SK-N-SH (cell line): ENCODE measurements at regions not wholly inside any gene's neighbourhood (a gene's known extent, or its start where the extent isn't known, plus 50 kb on each side); places are given as distances from the start of the nearest gene placed in this dataset.

Source experiments
- CTCF ChIA-PET: fragments of 300-600, 350-600 bp; formaldehyde crosslinking; extraction: SDS; loops from one replicate; lab custom pipeline; 2021; lab: Yijun Ruan, JAX
- POLR2A ChIA-PET: fragments of 350-600 bp; sonication (Branson Sonifier 250); formaldehyde crosslinking; extraction: SDS; loops from one replicate; lab custom pipeline; 2020; ENCODE audit warnings: antibody characterized with exemption, inconsistent platforms; lab: Yijun Ruan, JAX
- DNase-seq: peaks from one replicate; pipeline ENCODE4 v3.0.0; 2012
- H2AFZ ChIP-seq: fragments of 200-600 bp; sonication (generic); 2 replicates; pipeline ENCODE4 v1.8.1; 2016; ENCODE audit warnings: antibody characterized with exemption, mild to moderate bottlenecking, low read depth
- H3F3A ChIP-seq: fragments of 200-600 bp; sonication (generic); replicated peaks from 2 replicates; pipeline ENCODE3; 2016; ENCODE audit warnings: antibody characterized with exemption, mild to moderate bottlenecking; ENCODE audit not compliant: insufficient read depth
- H3K27ac ChIP-seq, 2 experiments: fragments of 200-500 bp in 1 of 2; fragments of 200-600 bp in 1 of 2; sonication (Bioruptor generic) in 1 of 2; sonication (generic), shearing (Covaris generic) in 1 of 2; 2 replicates each; pipeline versions ENCODE4 v1.5.1 to v1.6.1; 2014 to 2016; ENCODE audit warnings: low read depth in 2 of 2, inconsistent platforms in 1 of 2, low read length in 1 of 2, mild to moderate bottlenecking in 1 of 2, mixed read lengths in 1 of 2
- H3K27me3 ChIP-seq: fragments of 200-600 bp; sonication (generic), shearing (Covaris generic); 2 replicates; pipeline ENCODE4 v1.6.1; 2016; ENCODE audit warnings: mixed run types; ENCODE audit not compliant: insufficient read depth
- H3K36me3 ChIP-seq, 2 experiments: fragments of 200-500 bp in 1 of 2; fragments of 200-600 bp in 1 of 2; sonication (Bioruptor generic) in 1 of 2; sonication (generic) in 1 of 2; replicated peaks in 1 of 2; 2 replicates each; pipeline versions ENCODE3 to v1.5.1; 2014 to 2016; ENCODE audit warnings: low read length in 1 of 2, mild to moderate bottlenecking in 1 of 2; ENCODE audit not compliant: insufficient read depth in 2 of 2, control insufficient read depth in 1 of 2
- H3K4me1 ChIP-seq, 2 experiments: fragments of 200-500 bp in 1 of 2; fragments of 200-600 bp in 1 of 2; sonication (Bioruptor generic) in 1 of 2; sonication (generic), shearing (Covaris generic) in 1 of 2; 2 replicates each; pipeline versions ENCODE4 v1.5.1 to v1.6.1; 2014 to 2016; ENCODE audit warnings: low read depth in 1 of 2, low read length in 1 of 2, mixed run types in 1 of 2; ENCODE audit not compliant: insufficient read depth in 2 of 2, control insufficient read depth in 1 of 2
- H3K4me2 ChIP-seq: fragments of 200-600 bp; sonication (generic), shearing (Covaris generic); 2 replicates; pipeline ENCODE4 v1.6.1; 2017; ENCODE audit warnings: mixed run types
- H3K4me3 ChIP-seq, 2 experiments: fragments of 200-500 bp in 1 of 2; fragments of 200-600 bp in 1 of 2; sonication (Bioruptor generic) in 1 of 2; sonication (generic), shearing (Covaris generic) in 1 of 2; 2 replicates each; pipeline versions ENCODE4 v1.5.1 to v1.8.1; 2014 to 2016; ENCODE audit warnings: low read depth in 2 of 2, inconsistent platforms in 1 of 2, low read length in 1 of 2, mild to moderate bottlenecking in 1 of 2, mixed read lengths in 1 of 2, moderate library complexity in 1 of 2
- H3K79me2 ChIP-seq: fragments of 200-600 bp; sonication (generic); 2 replicates; pipeline ENCODE4 v1.8.1; 2017; ENCODE audit warnings: mild to moderate bottlenecking; ENCODE audit not compliant: insufficient read depth
- H3K9ac ChIP-seq: fragments of 200-600 bp; sonication (generic); 2 replicates; pipeline ENCODE4 v1.6.1; 2017; ENCODE audit warnings: mixed run types
- H3K9me2 ChIP-seq: fragments of 200-600 bp; sonication (generic); 2 replicates; pipeline ENCODE4 v1.6.1; 2017; ENCODE audit warnings: mixed run types
- H3K9me3 ChIP-seq: fragments of 200-600 bp; sonication (generic); 2 replicates; pipeline ENCODE4 v1.6.1; 2017; ENCODE audit warnings: mixed run types, mild to moderate bottlenecking, moderate library complexity
- H4K20me1 ChIP-seq: fragments of 200-600 bp; sonication (generic); 2 replicates; pipeline ENCODE4 v1.6.1; 2017; ENCODE audit warnings: mild to moderate bottlenecking, mixed run types; ENCODE audit not compliant: insufficient read depth
- CHD2 ChIP-seq: fragments of 150-350 bp; IDR thresholded peaks from 2 replicates; pipeline ENCODE4 v1.6.1; 2018; ENCODE audit warnings: low read length; ENCODE audit not compliant: partially characterized antibody
- EZH2phosphoT487 ChIP-seq: fragments of 200-600 bp; sonication (generic); IDR thresholded peaks from 2 replicates; pipeline ENCODE4 v1.6.1; 2017; ENCODE audit warnings: low read depth, mixed run types, mild to moderate bottlenecking, antibody characterized with exemption, moderate library complexity, borderline replicate concordance
- FOSL2 ChIP-seq: IDR thresholded peaks from 2 replicates; pipeline ENCODE4 v1.4.0; 2012; ENCODE audit warnings: low read depth, mild to moderate bottlenecking, moderate library complexity, borderline replicate concordance
- JUND ChIP-seq: IDR thresholded peaks from 2 replicates; pipeline ENCODE4 v1.4.0; 2012
- MEF2A ChIP-seq: IDR thresholded peaks from 2 replicates; pipeline ENCODE4 v1.4.0; 2012; ENCODE audit warnings: low read depth, borderline replicate concordance
- NFIC ChIP-seq: IDR thresholded peaks from 2 replicates; pipeline ENCODE4 v1.4.0; 2012; ENCODE audit warnings: borderline replicate concordance
- NRF1 ChIP-seq: IDR thresholded peaks from 2 replicates; pipeline ENCODE4 v1.6.1; 2012; ENCODE audit warnings: low read depth, mild to moderate bottlenecking, low read length
- POLR2AphosphoS5 ChIP-seq: IDR thresholded peaks from 2 replicates; pipeline ENCODE4 v1.6.1; 2012; ENCODE audit warnings: low read depth, low read length
- RAD21 ChIP-seq: IDR thresholded peaks from 2 replicates; pipeline ENCODE4 v1.6.1; 2012; ENCODE audit warnings: mild to moderate bottlenecking, low read length
- RCOR1 ChIP-seq: fragments of 150-350 bp; IDR thresholded peaks from 2 replicates; pipeline ENCODE4 v1.6.1; 2017; ENCODE audit warnings: antibody characterized with exemption, low read length
- RFX5 ChIP-seq: IDR thresholded peaks from 2 replicates; pipeline ENCODE4 v1.6.1; 2012; ENCODE audit warnings: mild to moderate bottlenecking, improper control_type of control experiment, low read length
- SMC3 ChIP-seq: IDR thresholded peaks from 2 replicates; pipeline ENCODE4 v1.6.1; 2012; ENCODE audit warnings: low read depth, low read length, improper control_type of control experiment
- TEAD4 ChIP-seq: IDR thresholded peaks from 2 replicates; pipeline ENCODE4 v1.4.0; 2012; ENCODE audit warnings: mild to moderate bottlenecking, borderline replicate concordance; ENCODE audit not compliant: insufficient read depth
- WGBS: methylation state at CpG from one replicate; pipeline ENCODE4 v1.1.6; 2017; ENCODE audit warnings: low lambda C conversion rate; 5-methylcytosine and 5-hydroxymethylcytosine counted together
- TF ChIP-seq, protein P1 (sequence below): IDR thresholded peaks from 2 replicates; pipeline ENCODE4 v1.6.1; 2012; ENCODE audit warnings: mild to moderate bottlenecking, low read depth, low read length, moderate library complexity
- TF ChIP-seq, protein P2 (sequence below): IDR thresholded peaks from 2 replicates; pipeline ENCODE4 v1.4.0; 2012; ENCODE audit warnings: low read depth, borderline replicate concordance
- TF ChIP-seq, protein P3 (sequence below): IDR thresholded peaks from 2 replicates; pipeline ENCODE4 v1.4.0; 2012; ENCODE audit warnings: low read depth

DNA sequence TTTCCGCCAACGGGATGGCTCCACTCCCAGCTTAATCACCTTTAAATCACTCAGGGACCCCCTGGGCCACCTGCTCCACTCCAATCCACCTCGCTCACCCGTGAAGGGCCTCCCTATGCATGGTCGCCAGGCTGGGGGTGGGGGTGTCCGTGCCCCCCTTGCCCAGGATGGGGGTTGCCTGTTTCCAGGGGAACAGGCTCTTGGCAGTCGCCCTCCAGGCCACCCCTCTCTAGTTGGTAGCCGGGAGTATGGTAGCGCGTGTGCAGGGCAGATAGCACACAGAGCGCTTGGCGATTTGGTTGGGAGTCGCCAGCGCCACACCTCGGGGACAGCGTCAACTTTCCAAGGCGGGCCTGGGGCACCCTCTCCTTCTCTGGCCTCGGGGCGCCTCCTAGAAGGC, 134.9 kb upstream of the ZNF92 start (continued):
- TF ChIP-seq, protein P1, sequence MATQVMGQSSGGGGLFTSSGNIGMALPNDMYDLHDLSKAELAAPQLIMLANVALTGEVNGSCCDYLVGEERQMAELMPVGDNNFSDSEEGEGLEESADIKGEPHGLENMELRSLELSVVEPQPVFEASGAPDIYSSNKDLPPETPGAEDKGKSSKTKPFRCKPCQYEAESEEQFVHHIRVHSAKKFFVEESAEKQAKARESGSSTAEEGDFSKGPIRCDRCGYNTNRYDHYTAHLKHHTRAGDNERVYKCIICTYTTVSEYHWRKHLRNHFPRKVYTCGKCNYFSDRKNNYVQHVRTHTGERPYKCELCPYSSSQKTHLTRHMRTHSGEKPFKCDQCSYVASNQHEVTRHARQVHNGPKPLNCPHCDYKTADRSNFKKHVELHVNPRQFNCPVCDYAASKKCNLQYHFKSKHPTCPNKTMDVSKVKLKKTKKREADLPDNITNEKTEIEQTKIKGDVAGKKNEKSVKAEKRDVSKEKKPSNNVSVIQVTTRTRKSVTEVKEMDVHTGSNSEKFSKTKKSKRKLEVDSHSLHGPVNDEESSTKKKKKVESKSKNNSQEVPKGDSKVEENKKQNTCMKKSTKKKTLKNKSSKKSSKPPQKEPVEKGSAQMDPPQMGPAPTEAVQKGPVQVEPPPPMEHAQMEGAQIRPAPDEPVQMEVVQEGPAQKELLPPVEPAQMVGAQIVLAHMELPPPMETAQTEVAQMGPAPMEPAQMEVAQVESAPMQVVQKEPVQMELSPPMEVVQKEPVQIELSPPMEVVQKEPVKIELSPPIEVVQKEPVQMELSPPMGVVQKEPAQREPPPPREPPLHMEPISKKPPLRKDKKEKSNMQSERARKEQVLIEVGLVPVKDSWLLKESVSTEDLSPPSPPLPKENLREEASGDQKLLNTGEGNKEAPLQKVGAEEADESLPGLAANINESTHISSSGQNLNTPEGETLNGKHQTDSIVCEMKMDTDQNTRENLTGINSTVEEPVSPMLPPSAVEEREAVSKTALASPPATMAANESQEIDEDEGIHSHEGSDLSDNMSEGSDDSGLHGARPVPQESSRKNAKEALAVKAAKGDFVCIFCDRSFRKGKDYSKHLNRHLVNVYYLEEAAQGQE = no peak
- TF ChIP-seq EZH2phosphoT487 (no peak), RCOR1 (no peak), MEF2A (no peak), SMC3 (no peak)
- TF ChIP-seq, protein P2, sequence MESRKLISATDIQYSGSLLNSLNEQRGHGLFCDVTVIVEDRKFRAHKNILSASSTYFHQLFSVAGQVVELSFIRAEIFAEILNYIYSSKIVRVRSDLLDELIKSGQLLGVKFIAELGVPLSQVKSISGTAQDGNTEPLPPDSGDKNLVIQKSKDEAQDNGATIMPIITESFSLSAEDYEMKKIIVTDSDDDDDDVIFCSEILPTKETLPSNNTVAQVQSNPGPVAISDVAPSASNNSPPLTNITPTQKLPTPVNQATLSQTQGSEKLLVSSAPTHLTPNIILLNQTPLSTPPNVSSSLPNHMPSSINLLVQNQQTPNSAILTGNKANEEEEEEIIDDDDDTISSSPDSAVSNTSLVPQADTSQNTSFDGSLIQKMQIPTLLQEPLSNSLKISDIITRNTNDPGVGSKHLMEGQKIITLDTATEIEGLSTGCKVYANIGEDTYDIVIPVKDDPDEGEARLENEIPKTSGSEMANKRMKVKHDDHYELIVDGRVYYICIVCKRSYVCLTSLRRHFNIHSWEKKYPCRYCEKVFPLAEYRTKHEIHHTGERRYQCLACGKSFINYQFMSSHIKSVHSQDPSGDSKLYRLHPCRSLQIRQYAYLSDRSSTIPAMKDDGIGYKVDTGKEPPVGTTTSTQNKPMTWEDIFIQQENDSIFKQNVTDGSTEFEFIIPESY = no peak

DNA sequence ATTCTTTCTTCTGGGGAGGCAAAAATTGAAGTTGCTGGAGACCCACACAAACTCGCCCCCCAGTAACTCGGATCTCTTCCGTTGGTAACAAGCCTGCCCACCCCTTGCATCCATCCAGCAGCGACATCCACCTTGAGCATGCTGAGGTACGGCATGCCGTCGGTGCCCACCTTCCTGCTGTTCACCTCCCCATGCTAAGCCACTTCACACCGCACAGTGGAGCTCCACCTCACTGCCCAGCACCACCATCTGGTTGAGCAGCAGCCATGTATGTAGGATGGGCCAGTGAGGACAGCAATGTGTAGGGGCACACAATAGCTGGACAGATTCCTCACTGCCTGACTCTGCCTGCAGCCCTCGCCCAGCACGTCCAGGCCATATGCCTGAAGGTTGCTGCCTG, 138.1 kb upstream of the ZNF92 start:
- Histone ChIP-seq H3K79me2 (no peaks in the 10 kb centered on the region), H3K9ac (no peak overlapping the region), H3K27ac (peak overlapping the region in 1 of 2 experiments; percentile 4; a peak in 1 of 4 replicates), H4K20me1 (no peaks in the 10 kb centered on the region), H3K4me1 (peaks cover 0 to 23% of the 10 kb centered on the region in 2 experiments; a peak in 2 of 4 replicates), H3K9me3 (no peaks in the 10 kb centered on the region), H3K9me2 (no peaks in the 10 kb centered on the region), H3K27me3 (0 out of 2 replicates have a peak, but pooled peaks cover 6% of the 10 kb centered on the region), H3F3A (no peaks in the 10 kb centered on the region), H2AFZ (no peak overlapping the region), H3K36me3 (no peaks in the 10 kb centered on the region), H3K4me2 (no peak overlapping the region), H3K4me3 (no peak overlapping the region)
- TF ChIP-seq RAD21 (no peak), NFIC (no peak), RFX5 (no peak), NRF1 (no peak), POLR2AphosphoS5 (no peak), CHD2 (no peak), TEAD4 (no peak), FOSL2 (no peak), JUND (no peak)
- TF ChIP-seq, protein P3, sequence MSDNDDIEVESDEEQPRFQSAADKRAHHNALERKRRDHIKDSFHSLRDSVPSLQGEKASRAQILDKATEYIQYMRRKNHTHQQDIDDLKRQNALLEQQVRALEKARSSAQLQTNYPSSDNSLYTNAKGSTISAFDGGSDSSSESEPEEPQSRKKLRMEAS = no peak
- TF ChIP-seq, protein P2 = no peak
- 73% methylated on average over 10 of the region's 10 CpGs for WGBS
- POLR2A ChIA-PET = no interaction called here
- no peak for DNase-seq
- CTCF ChIA-PET = interaction anchor here (1.2 to 5.2 kb wide), 3 partner anchors 15 to 72 kb away, joined by 5 to 32 read pairs (median 6); no protein-coding TSS in a partner anchor
